ENCODE measurements at regions not wholly inside any gene's neighbourhood (a gene's known extent, or its start where the extent isn't known, plus 50 kb on each side); places are given as distances from the start of the nearest gene placed in this dataset.

DNA sequence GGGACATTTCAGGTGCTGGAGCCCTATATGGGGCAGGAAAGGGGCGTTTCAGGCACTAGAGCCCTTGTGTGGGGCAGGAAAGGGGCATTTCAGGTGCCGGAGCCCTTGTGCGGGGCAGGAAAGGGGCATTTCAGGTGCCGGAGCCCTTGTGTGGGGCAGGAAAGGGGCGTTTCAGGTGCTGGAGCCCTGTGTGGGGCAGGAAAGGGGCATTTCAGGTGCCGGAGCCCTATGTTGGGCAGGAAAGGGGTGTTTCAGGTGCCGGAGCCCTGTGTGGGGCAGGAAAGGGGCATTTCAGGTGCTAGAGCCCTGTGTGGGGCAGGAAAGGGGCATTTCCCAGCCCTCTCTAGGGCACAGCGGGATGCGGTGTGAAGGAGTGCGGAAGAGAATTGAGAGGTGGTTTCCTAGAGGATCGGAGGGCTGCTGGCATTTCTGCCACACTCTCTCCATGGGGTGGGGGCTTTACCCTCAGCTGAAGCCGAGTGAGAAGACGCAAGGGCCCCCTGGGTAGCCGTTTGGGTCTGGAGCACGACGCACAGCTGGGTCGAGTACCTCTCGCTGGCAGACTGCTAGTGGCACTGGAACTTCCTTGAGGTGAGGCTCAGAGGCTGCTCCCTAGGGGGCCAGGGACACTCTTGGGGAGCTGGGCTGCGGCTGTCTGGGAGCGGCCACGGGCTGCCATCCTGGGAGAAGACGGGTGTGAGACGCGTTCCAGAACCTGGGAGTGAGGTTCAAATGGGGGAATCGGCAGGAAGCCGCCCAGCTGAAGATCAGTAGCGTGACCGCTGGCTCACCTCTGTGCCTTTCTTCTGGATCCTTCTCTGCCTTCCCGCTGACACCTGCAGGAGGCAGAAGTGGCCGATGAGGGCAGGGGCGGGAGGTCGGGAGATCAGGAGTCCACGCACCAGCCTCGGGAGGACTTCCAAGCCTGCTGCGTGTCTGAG is 122.6 kb upstream of the IRX4 start:
- Histone ChIP-seq H4K20me1 (ENCODE audit: insufficient read depth) (no peaks in the 10 kb centered on the region), H3K36me3 (ENCODE audit: insufficient read depth) (no peaks in the 10 kb centered on the region), H3K4me2 (no peak overlapping the region), H3K79me2 (ENCODE audit: insufficient read depth, low read depth) (no peaks in the 10 kb centered on the region), H3K4me3 (IDR thresholded peaks at IDR 0.05; ENCODE audit: insufficient read depth, low read depth, low read length) (no peak overlapping the region), H3K27me3 (ENCODE audit: insufficient read depth, low read depth) (peaks cover 9% of the 10 kb centered on the region; the same call in 1 of the 2 replicates), H3K27ac (no peak overlapping the region), H3K9ac (no peak overlapping the region), H2AFZ (ENCODE audit: low read depth) (no peak overlapping the region), H3K4me1 (ENCODE audit: low read depth, poor library complexity, severe bottlenecking) (no peaks in the 10 kb centered on the region)
- TF ChIP-seq CTCF (conservative IDR thresholded peaks at IDR 0.05; ENCODE audit: low read depth, low read length): no peak

DNA sequence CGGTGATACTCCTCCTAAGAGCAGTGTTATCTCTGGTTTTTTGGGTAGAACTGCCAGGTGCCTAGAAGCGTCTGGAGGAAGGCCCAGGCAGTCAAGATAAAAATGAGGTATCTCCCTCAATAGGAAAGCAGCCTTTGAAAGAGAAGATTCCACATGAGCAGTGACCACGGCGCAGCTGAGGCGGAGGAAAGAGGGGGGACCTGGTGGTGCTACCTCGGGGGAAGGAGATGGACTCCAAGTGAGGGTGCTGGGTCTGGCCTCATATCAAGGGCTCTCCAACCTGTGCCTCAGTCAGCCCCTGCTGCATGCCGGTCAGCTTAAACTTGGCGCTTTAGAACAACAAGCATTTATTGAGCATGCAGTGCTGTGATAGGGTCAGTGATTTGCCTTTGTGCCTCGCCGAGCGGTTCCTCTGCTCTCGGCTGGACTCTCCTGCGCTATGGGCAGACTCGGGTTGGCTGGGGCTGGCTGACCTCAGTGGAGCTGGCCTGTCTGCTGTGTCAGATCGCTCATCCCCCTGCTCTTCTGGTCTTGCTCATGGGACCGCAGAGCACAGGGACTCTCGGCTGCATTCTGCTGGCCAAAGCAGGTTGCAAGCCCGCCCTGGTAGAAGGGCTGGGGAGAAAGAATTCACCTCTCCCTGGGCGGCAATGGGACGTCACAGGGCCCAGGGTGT is 121.1 kb upstream of the IRX4 start:
- Histone ChIP-seq H3K4me3 (IDR thresholded peaks at IDR 0.05; ENCODE audit: insufficient read depth, low read depth, low read length) (no peak overlapping the region), H3K36me3 (ENCODE audit: insufficient read depth) (no peaks in the 10 kb centered on the region), H3K9ac (no peak overlapping the region), H2AFZ (ENCODE audit: low read depth) (no peak overlapping the region), H3K79me2 (ENCODE audit: insufficient read depth, low read depth) (no peaks in the 10 kb centered on the region), H3K27me3 (ENCODE audit: insufficient read depth, low read depth) (peaks cover 9% of the 10 kb centered on the region; the same call in 1 of the 2 replicates), H3K27ac (no peak overlapping the region), H3K4me2 (no peak overlapping the region), H3K4me1 (ENCODE audit: low read depth, poor library complexity, severe bottlenecking) (no peaks in the 10 kb centered on the region), H4K20me1 (ENCODE audit: insufficient read depth) (no peaks in the 10 kb centered on the region)
- TF ChIP-seq CTCF (conservative IDR thresholded peaks at IDR 0.05; ENCODE audit: low read depth, low read length): no peak

DNA sequence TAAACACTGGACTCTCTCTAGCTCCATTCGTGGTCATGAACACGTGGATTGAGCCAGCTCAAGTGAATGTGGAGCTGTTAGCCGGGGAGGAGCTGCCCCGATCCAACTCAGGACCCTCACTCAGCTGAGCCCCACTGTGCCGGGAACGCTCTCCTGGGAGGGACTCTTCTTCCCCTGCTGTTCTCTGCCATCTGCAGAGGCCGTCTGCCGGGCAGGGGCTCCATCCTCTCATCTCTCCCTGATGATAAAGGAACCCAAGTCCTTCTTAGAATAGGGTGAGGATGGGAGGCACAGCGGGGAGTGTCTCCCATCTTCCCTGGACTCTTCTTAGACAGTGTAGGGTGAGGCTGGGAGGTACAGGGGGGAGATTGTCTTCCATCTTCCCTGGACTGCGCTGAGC is 120.5 kb upstream of the IRX4 start:
- Histone ChIP-seq H3K79me2 (ENCODE audit: insufficient read depth, low read depth) (no peaks in the 10 kb centered on the region), H3K27ac (no peak overlapping the region), H3K9ac (no peak overlapping the region), H3K4me3 (IDR thresholded peaks at IDR 0.05; ENCODE audit: insufficient read depth, low read depth, low read length) (no peak overlapping the region), H3K27me3 (ENCODE audit: insufficient read depth, low read depth) (peaks cover 9% of the 10 kb centered on the region; the same call in 1 of the 2 replicates), H3K36me3 (ENCODE audit: insufficient read depth) (no peaks in the 10 kb centered on the region), H4K20me1 (ENCODE audit: insufficient read depth) (no peaks in the 10 kb centered on the region), H2AFZ (ENCODE audit: low read depth) (no peak overlapping the region), H3K4me1 (ENCODE audit: low read depth, poor library complexity, severe bottlenecking) (no peaks in the 10 kb centered on the region), H3K4me2 (no peak overlapping the region)
- TF ChIP-seq CTCF (conservative IDR thresholded peaks at IDR 0.05; ENCODE audit: low read depth, low read length): no peak

GRCh38 chr5:2001300-2001699 is 118.6 kb upstream of the IRX4 start:
- H3K27ac ChIP-seq: no peak overlapping the region
- H3K4me3 ChIP-seq (IDR thresholded peaks at IDR 0.05; ENCODE audit: insufficient read depth, low read depth, low read length): no peak overlapping the region
- H3K9ac ChIP-seq: no peak overlapping the region
- peaks cover 9% of the 10 kb centered on the region; the same call in 1 of the 2 replicates for H3K27me3 ChIP-seq (ENCODE audit: insufficient read depth, low read depth)
- no peaks in the 10 kb centered on the region for H4K20me1 ChIP-seq (ENCODE audit: insufficient read depth)
- H3K79me2 ChIP-seq (ENCODE audit: insufficient read depth, low read depth): no peaks in the 10 kb centered on the region
- no peak overlapping the region for H3K4me2 ChIP-seq
- no peak for TF ChIP-seq CTCF (conservative IDR thresholded peaks at IDR 0.05; ENCODE audit: low read depth, low read length)
- H3K36me3 ChIP-seq (ENCODE audit: insufficient read depth): no peaks in the 10 kb centered on the region
- no peaks in the 10 kb centered on the region for H3K4me1 ChIP-seq (ENCODE audit: low read depth, poor library complexity, severe bottlenecking)
- H2AFZ ChIP-seq (ENCODE audit: low read depth): no peak overlapping the region

Measured in KMS-11 (cell line).